Heart right ventricle (tissue), 16 donors: ENCODE measurements at regions not wholly inside any gene's neighbourhood (a gene's known extent, or its start where the extent isn't known, plus 50 kb on each side); places are given as distances from the start of the nearest gene placed in this dataset.

ENCODE experiments used
- ATAC-seq, 8 donors: fragments of 200-7000 bp; cut with Tn5 transposase; one replicate each; pipeline ENCODE4 v1.9.1; 2020; ENCODE audit warnings: mild to moderate bottlenecking in 8 of 8, moderate library complexity in 8 of 8, moderate number of reproducible peaks in 1 of 8
- DNase-seq, 2 donors: peaks; one replicate each; pipeline ENCODE4 v3.0.0-alpha.2; 2020
- H3K27ac ChIP-seq, 10 donors: fragments of 200-600 bp; sonication (generic) in 2 of 10; one replicate each; pipeline versions ENCODE4 v1.5.0 to v1.8.0; 2020 to 2022; ENCODE audit warnings: mild to moderate bottlenecking in 3 of 10
- H3K27me3 ChIP-seq, 7 donors: fragments of 200-600 bp; one replicate each; pipeline ENCODE4 v1.8.0; 2021 to 2022; ENCODE audit warnings: mild to moderate bottlenecking in 2 of 7
- H3K36me3 ChIP-seq, 9 donors: fragments of 200-600 bp; sonication (generic) in 1 of 9; one replicate each; pipeline versions ENCODE4 v1.5.0 to v1.8.0; 2020 to 2022; ENCODE audit warnings: mild to moderate bottlenecking in 2 of 9
- H3K4me1 ChIP-seq, 9 donors: fragments of 200-600 bp; sonication (generic) in 1 of 9; one replicate each; pipeline versions ENCODE4 v1.5.0 to v1.8.0; 2020 to 2022; ENCODE audit warnings: mild to moderate bottlenecking in 4 of 9
- H3K4me3 ChIP-seq, 10 donors: fragments of 200-600 bp; sonication (generic) in 2 of 10; one replicate each; pipeline versions ENCODE4 v1.5.0 to v1.8.0; 2020 to 2022; ENCODE audit warnings: mild to moderate bottlenecking in 7 of 10, moderate library complexity in 2 of 10
- H3K9me3 ChIP-seq, 11 donors: fragments of 200-600 bp in 10 of 11; sonication (generic) in 2 of 11; one replicate each; pipeline versions ENCODE4 v1.5.0 to v1.8.0; 2013 to 2022; ENCODE audit warnings: mild to moderate bottlenecking in 2 of 11, control low read depth in 1 of 11, moderate library complexity in 1 of 11
- CTCF ChIP-seq, 9 donors: fragments of 200-600 bp; sonication (generic) in 2 of 9; IDR thresholded peaks; one replicate each; pipeline versions ENCODE4 v1.5.0 to v1.8.0; 2021 to 2022; ENCODE audit warnings: antibody characterized with exemption in 9 of 9, mild to moderate bottlenecking in 5 of 9, moderate library complexity in 1 of 9
- WGBS, 2 donors: extraction: QIAGEN DNeasy Blood & Tissue Kit; methylation state at CpG; one replicate each; pipeline ENCODE4 v1.1.7; 2013; ENCODE audit warnings: inconsistent platforms in 1 of 2; 5-methylcytosine and 5-hydroxymethylcytosine counted together
- intact Hi-C, 10 donors: fragments of 100-400 bp; cut with DNase I; formaldehyde crosslinking; loops; one replicate each; pipeline versions ENCODE4 v1.11.1 to v1.14.2; 2022
- donor health status: Arrhythmogenic right ventricular cardiomyopathy.
- donor health status: ischemic (EF 13 %, LVEDD 7.1; RV severe dilation, severe dysfunction).
- donor health status: healthy with polysubstance abuse.
- donor health status: DM: no; HTN: yes; CAD: no.
- donor health status: DM: no; HTN: no; CAD: no.
- donor health status: ischemic (EF 25% LVEDD 6.9; RV normal size, moderate dysfunction).
- donor health status: ischemic (EF 25% LVEDD 5.7; RV mildly dilated, moderate dysfunction).
- donor health status: healthy.
- donor health status: DM: yes; HTN: yes; CAD: no.
- donor health status: Ischemic cardiomyopathy.
- donor health status: ischemic (EF 35%, LVEDD 5.7; RV mildly dilated, moderate dysfunction).
- donor health status: nonischemic (EF 11% LVEDD 7.7; RV severe dilation, severe dysfunction).
- donor health status: DM: yes; HTN: yes; CAD: no.
- donor health status: PGD.
- donor health status: ischemic (EF 29% LVEDD 5.4; RV normal size, mild dysfunction).
- donor health status: nonischemic (EF 23%, LVEDD 6.1; RV moderate dilation, normal function).

- ATAC-seq, result no peak
- no peak for DNase-seq
- no peak overlapping the region for H3K4me3 ChIP-seq
- no peaks in the 10 kb centered on the region for H3K36me3 ChIP-seq
- TF ChIP-seq CTCF (IDR thresholded peaks at IDR 0.05), result no peak
- intact Hi-C loops, result no loop called here
- no peaks in the 10 kb centered on the region for H3K4me1 ChIP-seq
- peaks cover 0 to 3% (median 0%) of the 10 kb centered on the region in 7 donors for H3K27me3 ChIP-seq
- no peak overlapping the region for H3K27ac ChIP-seq
- peaks cover 0 to 9% (median 0%) of the 10 kb centered on the region in 11 donors for H3K9me3 ChIP-seq
- WGBS, 2 donors, result 92 to 93% methylated on average over 2 of the region's 2 CpGs
Measured at GRCh38 chr18:60111525-60111924, 211.7 kb downstream of the PMAIP1 start.

GRCh38 chr18:60110836-60111235 lies 211.0 kb downstream of the PMAIP1 start:
- Histone ChIP-seq H3K27me3 (peaks cover 0 to 3% (median 0%) of the 10 kb centered on the region in 7 donors), H3K9me3 (peaks cover 0 to 5% (median 0%) of the 10 kb centered on the region in 11 donors), H3K27ac (no peak overlapping the region), H3K4me1 (no peaks in the 10 kb centered on the region), H3K4me3 (no peak overlapping the region), H3K36me3 (no peaks in the 10 kb centered on the region)
- ATAC-seq (no peak), DNase-seq (no peak)
- 31 to 47% methylated on average over 1 of the region's 1 CpG for WGBS, 2 donors
- TF ChIP-seq CTCF (IDR thresholded peaks at IDR 0.05), result no peak
- intact Hi-C loops, result no loop called here

- no peaks in the 10 kb centered on the region for H3K9me3 ChIP-seq
- intact Hi-C loops, result no loop called here
- H3K27me3 ChIP-seq, result no peaks in the 10 kb centered on the region
- DNase-seq (no peak), ATAC-seq (no peak)
- no peaks in the 10 kb centered on the region for H3K4me1 ChIP-seq
- no peak overlapping the region for H3K4me3 ChIP-seq
- H3K36me3 ChIP-seq, result no peaks in the 10 kb centered on the region
- WGBS, 2 donors, result 71 to 77% methylated on average over 3 of the region's 3 CpGs
- H3K27ac ChIP-seq, result no peak overlapping the region
- TF ChIP-seq CTCF (IDR thresholded peaks at IDR 0.05), result no peak
Measured at GRCh38 chr18:60100778-60101177, 201.0 kb downstream of the PMAIP1 start.

- 79 to 86% methylated on average over 2 of the region's 2 CpGs for whole genome bisulfite sequencing, 2 donors
- intact Hi-C loops, result loop anchor here in 1 of 10 donors (10.0 kb wide), 1 partner anchor 445 kb away; no protein-coding TSS in a partner anchor
Measured at GRCh38 chr18:60099709-60100108, 199.9 kb downstream of the PMAIP1 start.

More at GRCh38 chr18:60099709-60100108, 199.9 kb downstream of the PMAIP1 start:
- Histone ChIP-seq H3K4me3 (no peak overlapping the region), H3K27me3 (no peaks in the 10 kb centered on the region), H3K4me1 (no peaks in the 10 kb centered on the region), H3K36me3 (no peaks in the 10 kb centered on the region), H3K27ac (no peak overlapping the region), H3K9me3 (no peaks in the 10 kb centered on the region)
- ATAC-seq (no peak), DNase-seq (no peak)
- TF ChIP-seq CTCF (IDR thresholded peaks at IDR 0.05), result no peak
